HG03342 (cell line): ENCODE measurements at regions not wholly inside any gene's neighbourhood (a gene's known extent, or its start where the extent isn't known, plus 50 kb on each side); places are given as distances from the start of the nearest gene placed in this dataset.

ENCODE experiments used
- ATAC-seq: cut with Tn5 transposase; IDR thresholded peaks from one replicate; pipeline ENCODE4 v1.9.1; 2021; ENCODE audit warnings: mild to moderate bottlenecking, moderate library complexity; ENCODE audit not compliant: unreplicated experiment

- ATAC-seq, result no peak
Measured at GRCh38 chr2:6788614-6789013, 77.1 kb downstream of the CMPK2 start.

DNA sequence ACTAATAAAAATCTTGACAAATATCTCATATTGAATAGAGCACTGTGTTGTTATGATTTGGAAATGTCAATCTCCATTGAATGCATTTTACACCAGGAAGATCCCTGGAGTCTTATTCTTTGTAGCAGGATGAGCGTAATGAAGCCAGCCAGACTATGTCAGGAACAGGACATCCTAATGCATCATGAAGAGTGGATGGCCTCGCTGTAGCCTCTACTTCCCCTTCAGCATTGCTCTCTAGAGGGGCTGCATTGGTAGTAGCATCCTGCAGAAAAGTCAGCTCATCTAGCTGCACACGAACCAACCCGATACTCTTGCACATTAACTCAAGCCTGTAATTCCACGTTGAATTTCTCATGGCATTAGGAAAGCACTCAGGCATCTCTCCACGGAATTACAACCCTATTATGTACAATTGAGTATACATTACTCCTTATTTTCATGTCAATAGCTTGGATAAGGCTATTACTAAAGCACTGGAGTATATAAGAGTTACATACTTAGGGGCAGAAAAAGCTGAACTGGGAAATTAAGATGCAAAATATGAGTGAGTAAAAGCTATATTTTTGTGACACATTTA is 76.1 kb downstream of the CMPK2 start:
- ATAC-seq, result no peak

- ATAC-seq, result no peak
Measured at GRCh38 chr2:6791682-6792081, 74.0 kb downstream of the CMPK2 start.

DNA sequence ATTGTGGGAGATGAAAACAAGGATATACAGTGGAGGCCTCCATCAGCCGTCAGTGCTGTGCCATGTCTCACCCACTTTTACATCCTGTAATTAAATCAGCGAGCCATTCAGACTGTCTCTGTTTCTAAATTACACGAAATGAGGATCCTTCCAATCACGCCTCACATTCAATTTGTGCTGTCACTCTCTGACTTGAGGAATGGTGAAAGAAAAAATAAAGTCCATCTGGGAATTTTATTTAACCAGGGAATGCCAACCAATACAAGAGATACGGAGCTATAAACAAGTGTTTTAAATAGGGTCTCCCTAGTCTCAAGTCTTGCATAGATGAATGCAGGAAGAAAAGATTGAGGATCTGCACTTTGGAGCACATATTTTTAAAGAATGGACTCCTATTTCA is 72.8 kb downstream of the CMPK2 start:
- ATAC-seq, result no peak

DNA sequence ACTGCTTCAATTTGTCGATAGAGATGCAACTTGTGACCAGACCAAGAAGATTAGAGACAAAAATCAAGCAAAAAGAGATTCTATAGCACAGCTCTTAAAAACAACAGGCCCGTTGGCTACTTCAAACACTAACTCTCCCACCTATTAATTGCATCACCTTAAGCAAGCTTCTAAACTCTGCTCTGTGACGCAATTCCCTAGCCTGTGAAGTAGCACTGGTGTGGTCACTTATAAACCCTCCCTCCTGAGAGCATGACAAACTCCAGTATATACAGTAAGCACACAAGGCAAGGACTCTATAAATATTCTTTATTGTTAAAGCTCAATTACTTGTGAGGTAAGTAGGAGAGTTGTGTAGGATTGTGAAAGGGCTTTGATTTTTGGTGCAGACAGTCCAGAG is 72.3 kb downstream of the CMPK2 start:
- no peak for ATAC-seq

GRCh38 chr2:6793913-6794312 is 71.8 kb downstream of the CMPK2 start:
- ATAC-seq, result no peak

DNA sequence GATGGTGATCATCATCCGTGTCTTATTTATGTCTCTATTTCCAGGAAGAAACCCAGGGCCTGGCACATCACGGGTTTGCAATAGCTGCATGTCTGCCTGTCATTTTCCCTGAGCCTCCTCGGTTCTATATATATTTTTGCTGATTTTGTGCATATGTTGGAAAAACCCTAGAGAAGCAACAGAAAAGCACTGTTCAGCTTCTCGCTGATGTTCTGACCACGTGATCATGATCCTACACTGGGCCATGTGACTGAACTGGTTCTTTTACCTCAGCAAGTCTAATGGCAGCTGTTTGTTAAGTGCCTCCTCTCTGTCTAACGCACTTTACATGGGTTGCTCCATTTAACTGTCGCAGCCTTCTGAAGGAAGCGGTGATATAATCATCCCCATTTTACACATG is 71.3 kb downstream of the CMPK2 start:
- ATAC-seq, result no peak
